ENCODE measurements at regions not wholly inside any gene's neighbourhood (a gene's known extent, or its start where the extent isn't known, plus 50 kb on each side); places are given as distances from the start of the nearest gene placed in this dataset.

DNA sequence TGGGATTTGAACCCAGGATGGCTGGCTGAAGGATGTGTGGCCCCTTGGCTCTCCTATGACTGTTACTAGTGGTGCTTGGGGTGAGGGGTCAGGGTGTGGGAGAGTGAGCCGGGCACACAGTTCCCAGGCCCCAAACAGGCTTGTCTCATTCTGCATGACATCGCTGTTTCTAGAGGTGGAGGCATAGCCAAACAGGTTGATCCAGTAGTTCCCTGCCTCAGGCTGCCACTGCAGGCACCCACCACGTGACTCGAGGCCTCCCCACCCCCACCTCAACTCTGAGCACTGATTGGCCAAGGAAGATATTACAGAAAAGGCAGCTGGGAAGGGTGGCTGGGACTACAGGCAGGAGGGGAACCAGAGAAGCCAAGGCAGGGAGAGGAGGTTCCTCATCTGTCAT is 102.6 kb downstream of the NCOR2 start:
- Mint-ChIP-seq H3K27ac (no peak overlapping the region), H3K27me3 (ENCODE audit: low read depth) (no peaks in the 10 kb centered on the region), H3K4me1 (ENCODE audit: low read depth) (peaks cover 25% of the 10 kb centered on the region), H3K4me3 (peak overlapping the region; percentile 23), H3K36me3 (ENCODE audit: low read depth) (peaks cover 43% of the 10 kb centered on the region), H3K9me3 (peaks cover 17% of the 10 kb centered on the region)

DNA sequence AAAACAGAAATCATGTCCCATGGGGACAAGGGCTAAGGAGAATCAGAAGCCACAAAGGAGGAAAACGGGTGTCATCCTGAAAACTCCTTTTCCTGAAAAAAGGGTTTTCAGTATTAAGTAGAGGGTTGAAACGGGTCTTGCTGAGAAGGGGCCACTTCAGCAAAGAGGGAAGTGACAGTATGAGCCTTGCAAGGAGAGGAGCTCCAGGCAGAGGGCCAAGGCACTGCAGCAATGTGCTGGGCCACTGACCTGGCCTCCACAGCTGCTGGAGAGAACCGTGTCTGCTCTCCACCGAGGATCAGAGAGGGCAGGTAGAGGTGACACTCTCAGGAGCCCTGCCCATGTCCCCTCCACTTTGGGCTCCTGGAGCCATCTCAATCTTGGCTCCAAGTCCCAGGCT is 103.3 kb downstream of the NCOR2 start:
- Mint-ChIP-seq H3K36me3 (ENCODE audit: low read depth) (peaks cover 44% of the 10 kb centered on the region), H3K27ac (no peak overlapping the region), H3K9me3 (peaks cover 10% of the 10 kb centered on the region), H3K4me1 (ENCODE audit: low read depth) (peaks cover 31% of the 10 kb centered on the region), H3K27me3 (ENCODE audit: low read depth) (no peaks in the 10 kb centered on the region), H3K4me3 (no peak overlapping the region)

DNA sequence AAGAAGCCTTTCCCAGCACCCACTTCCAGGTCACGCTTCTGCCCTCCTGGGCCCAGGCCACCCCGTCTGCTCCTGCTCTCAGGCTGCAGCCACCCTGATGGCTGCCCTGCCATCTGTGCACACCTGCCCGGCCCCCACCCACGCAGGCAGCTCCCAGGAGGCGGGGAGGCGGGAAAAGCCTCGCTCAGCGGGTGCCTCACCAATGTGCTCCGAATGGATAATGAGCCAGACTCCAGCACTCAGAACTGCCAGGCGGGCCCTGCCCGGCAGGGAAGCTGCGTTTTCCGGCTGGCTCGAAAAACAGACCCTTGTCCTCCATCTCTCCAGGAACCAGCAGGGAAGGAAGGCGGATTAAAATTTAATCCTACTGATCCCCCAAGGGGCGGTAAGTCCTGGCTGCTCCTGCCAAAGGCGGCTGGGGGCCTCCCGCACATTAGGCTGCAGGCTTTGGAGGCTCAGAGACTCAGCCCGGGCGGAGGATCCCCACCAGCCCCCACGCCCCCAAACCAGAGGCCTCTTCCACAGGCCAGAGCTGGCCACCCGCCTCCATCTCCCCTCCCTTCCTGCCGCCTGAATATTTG is 104.0 kb downstream of the NCOR2 start:
- no peak overlapping the region for H3K27ac Mint-ChIP-seq
- H3K4me1 Mint-ChIP-seq (ENCODE audit: low read depth): peaks cover 33% of the 10 kb centered on the region
- H3K9me3 Mint-ChIP-seq: peaks cover 7% of the 10 kb centered on the region

DNA sequence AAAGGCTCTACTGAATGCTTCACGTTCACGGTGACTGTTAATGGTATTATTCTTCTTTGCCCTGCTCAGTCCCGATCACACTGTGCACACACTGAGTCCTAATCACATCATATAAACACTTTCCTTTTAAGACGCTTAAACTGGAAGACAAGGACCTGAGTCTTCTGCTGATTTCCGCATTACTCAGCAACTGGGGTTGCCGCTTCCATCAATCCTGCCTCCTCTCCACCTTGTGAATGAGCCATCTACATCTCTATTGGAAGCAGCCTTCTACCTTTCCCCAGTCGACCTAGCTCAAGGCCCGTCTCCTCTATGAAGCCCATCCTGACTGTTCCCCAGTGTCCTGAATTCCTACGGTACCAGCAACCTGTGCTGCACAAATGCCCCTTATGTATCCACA is 104.7 kb downstream of the NCOR2 start:
- Mint-ChIP-seq H3K9me3 (peaks cover 7% of the 10 kb centered on the region), H3K4me1 (ENCODE audit: low read depth) (peaks cover 33% of the 10 kb centered on the region), H3K4me3 (no peak overlapping the region), H3K27me3 (ENCODE audit: low read depth) (no peaks in the 10 kb centered on the region), H3K36me3 (ENCODE audit: low read depth) (peaks cover 43% of the 10 kb centered on the region), H3K27ac (no peak overlapping the region)

More for the DNA sequence above, 104.0 kb downstream of the NCOR2 start:
- Mint-ChIP-seq H3K27me3 (ENCODE audit: low read depth) (no peaks in the 10 kb centered on the region), H3K4me3 (no peak overlapping the region), H3K36me3 (ENCODE audit: low read depth) (peaks cover 43% of the 10 kb centered on the region)

DNA sequence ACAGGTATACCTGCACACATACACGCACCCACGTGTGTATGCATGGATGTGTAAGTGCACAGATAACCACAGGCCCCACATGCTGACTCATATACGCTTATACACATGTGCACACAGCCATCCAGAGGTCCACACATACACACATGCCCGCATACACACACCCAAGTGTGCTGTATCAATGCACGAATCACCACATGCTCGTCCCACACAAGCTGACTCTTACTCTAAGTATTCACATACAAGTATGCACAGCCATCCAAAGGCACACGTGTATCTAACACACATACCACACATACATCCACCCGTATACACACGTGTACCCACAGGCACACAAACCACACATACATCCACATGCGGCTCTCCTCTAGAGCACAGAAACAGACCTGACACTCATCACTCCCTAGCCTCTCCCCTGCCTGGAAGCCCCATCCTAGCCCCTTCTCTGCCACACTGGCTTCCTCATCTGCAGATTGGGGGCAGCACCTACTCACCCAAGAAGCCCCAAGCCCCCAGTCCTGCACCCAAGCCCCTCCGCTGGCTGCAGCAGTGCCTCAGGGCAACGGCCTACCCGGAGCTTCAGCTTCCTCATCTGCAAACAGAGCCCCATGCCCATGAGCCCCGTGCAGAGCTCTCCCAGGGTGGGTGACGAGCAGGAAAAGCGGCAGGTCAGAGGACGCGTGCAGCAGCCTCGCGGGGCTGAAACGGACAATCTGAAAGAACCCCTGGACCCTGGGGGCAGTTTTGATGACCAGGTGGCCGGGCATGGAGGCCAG is 105.4 kb downstream of the NCOR2 start:
- H3K4me1 Mint-ChIP-seq (ENCODE audit: low read depth): peaks cover 33% of the 10 kb centered on the region
- H3K27ac Mint-ChIP-seq: no peak overlapping the region
- H3K9me3 Mint-ChIP-seq: peaks cover 7% of the 10 kb centered on the region
- no peak overlapping the region for H3K4me3 Mint-ChIP-seq
- peaks cover 41% of the 10 kb centered on the region for H3K36me3 Mint-ChIP-seq (ENCODE audit: low read depth)
- no peaks in the 10 kb centered on the region for H3K27me3 Mint-ChIP-seq (ENCODE audit: low read depth)

DNA sequence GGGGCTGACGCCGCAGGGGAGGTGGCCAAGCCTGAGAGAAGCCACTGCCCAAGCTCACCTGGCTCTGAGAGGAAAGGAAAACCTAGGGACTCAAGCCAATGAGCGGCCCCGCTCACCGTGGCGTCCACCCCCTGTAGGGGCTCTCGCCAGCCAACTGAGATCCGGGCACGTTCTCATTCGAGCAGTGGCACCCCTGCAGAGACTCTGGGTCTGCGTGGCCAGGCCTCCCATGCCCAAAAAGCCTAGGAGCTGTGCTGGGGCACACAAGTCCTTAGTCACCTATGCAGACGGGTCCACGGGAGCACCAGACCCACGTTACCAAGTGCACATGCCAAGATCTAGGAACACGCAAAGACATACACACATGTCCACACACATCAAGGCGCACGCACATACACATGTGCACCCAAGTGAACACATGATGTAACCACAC is 106.2 kb downstream of the NCOR2 start:
- Mint-ChIP-seq H3K4me1 (ENCODE audit: low read depth) (peaks cover 27% of the 10 kb centered on the region), H3K9me3 (peaks cover 7% of the 10 kb centered on the region), H3K27ac (no peak overlapping the region), H3K4me3 (no peak overlapping the region), H3K27me3 (ENCODE audit: low read depth) (no peaks in the 10 kb centered on the region), H3K36me3 (ENCODE audit: low read depth) (peaks cover 36% of the 10 kb centered on the region)

DNA sequence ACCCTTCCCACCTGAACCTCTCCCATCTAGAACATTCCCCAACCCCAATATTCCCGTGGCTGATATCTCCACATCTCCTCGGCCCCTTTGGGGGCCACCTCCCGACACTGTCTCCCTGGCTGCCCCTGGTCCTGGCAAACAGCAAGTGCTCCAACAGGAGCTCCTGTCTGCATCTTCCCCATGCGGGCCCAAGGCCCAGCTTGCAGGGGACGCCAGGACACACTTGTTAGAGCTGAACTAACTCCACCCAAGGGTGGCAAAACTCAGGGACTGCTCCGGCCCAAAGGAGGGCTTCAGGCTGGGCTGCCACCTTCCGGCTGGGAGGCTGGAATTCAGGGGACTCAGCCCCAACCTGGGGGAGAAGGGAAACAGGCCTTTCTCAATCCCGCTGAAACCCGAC is 106.6 kb downstream of the NCOR2 start:
- Mint-ChIP-seq H3K36me3 (ENCODE audit: low read depth) (peaks cover 38% of the 10 kb centered on the region), H3K9me3 (peaks cover 7% of the 10 kb centered on the region), H3K27ac (no peak overlapping the region), H3K27me3 (ENCODE audit: low read depth) (no peaks in the 10 kb centered on the region), H3K4me1 (ENCODE audit: low read depth) (peaks cover 27% of the 10 kb centered on the region), H3K4me3 (no peak overlapping the region)

DNA sequence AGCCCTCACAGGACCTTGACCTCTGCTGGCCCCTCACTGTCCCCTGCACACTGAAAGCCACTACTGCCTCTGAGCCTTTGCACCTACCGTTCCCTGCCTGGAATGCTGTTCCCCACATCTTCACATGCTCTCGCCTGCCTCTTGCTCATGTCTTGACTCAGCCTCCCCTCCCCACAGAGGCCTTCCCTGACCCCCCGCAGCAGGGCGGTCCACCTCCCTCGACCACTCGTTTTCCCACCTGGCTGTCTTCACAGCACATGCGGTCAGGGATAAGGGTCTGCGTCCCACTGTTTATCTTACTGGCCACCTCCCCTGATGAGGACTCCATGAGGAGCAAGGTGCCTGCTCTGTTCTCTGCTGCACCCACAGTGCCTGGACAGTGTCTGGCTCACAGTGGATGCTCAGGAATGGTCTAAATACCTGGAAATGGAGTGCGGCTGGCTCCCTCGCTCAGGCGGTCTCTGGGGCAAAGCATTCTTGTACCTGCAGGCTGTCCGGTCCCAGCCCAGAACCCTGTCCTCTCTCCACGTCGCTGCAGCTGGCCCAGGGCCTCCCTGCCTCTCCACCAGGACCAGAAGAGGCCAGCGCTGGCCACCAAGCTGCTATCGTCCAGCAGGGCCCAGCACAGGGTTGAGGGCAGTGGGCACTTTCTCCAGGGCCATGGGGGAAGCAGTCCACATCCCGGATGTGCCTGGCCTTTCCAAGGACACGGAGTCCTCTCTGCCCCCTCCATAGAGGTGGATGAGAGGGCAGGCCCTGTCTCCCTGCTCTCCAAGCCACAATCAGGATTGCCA is 107.4 kb downstream of the NCOR2 start:
- Mint-ChIP-seq H3K9me3 (peaks cover 7% of the 10 kb centered on the region), H3K27ac (peak overlapping the region; percentile 19), H3K4me3 (no peak overlapping the region), H3K27me3 (ENCODE audit: low read depth) (no peaks in the 10 kb centered on the region), H3K36me3 (ENCODE audit: low read depth) (peaks cover 32% of the 10 kb centered on the region), H3K4me1 (ENCODE audit: low read depth) (peaks cover 24% of the 10 kb centered on the region)

DNA sequence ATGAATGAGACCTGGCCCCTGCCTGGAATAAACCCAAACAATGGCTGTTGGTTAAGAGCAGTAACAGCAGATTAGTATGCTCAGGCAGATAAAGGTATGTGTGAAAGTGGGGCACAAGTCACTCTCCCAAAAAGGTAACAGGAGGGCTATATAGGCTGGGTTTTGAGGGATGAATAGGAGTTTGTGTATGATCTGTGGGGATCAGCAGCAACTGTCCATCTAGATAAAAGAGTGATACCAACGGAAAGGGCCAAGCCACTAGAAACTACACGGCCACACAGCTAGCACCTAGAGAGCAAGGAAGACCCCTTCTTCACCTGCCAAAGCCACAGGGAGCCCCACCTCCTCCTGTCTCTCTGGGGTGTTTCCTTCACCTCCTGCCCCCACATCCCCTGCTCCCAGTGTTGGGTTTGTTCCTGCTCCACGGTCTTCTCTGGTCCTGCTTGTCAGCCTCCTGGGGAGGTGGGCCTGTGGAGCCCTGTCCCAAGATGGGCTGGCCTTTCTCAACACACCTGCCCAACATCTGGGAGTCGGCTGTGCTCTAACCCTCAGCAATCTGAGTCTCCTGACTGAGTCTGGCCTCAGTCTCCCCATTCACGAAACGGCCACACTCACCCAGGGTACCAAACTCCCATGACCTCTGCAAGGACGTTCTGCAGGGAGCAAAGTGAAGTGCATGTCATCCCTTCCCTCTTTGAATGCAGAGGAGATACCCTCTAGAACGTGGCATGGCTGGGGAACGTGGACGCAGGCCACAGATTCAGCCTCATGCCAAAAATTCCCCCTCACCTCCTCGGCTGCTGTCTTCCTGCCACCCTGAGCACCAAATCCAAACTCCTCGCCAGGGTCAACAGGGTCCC is 108.2 kb downstream of the NCOR2 start:
- Mint-ChIP-seq H3K9me3 (no peaks in the 10 kb centered on the region), H3K4me1 (ENCODE audit: low read depth) (peaks cover 29% of the 10 kb centered on the region), H3K4me3 (no peak overlapping the region), H3K27ac (no peak overlapping the region), H3K27me3 (ENCODE audit: low read depth) (no peaks in the 10 kb centered on the region), H3K36me3 (ENCODE audit: low read depth) (peaks cover 28% of the 10 kb centered on the region)

DNA sequence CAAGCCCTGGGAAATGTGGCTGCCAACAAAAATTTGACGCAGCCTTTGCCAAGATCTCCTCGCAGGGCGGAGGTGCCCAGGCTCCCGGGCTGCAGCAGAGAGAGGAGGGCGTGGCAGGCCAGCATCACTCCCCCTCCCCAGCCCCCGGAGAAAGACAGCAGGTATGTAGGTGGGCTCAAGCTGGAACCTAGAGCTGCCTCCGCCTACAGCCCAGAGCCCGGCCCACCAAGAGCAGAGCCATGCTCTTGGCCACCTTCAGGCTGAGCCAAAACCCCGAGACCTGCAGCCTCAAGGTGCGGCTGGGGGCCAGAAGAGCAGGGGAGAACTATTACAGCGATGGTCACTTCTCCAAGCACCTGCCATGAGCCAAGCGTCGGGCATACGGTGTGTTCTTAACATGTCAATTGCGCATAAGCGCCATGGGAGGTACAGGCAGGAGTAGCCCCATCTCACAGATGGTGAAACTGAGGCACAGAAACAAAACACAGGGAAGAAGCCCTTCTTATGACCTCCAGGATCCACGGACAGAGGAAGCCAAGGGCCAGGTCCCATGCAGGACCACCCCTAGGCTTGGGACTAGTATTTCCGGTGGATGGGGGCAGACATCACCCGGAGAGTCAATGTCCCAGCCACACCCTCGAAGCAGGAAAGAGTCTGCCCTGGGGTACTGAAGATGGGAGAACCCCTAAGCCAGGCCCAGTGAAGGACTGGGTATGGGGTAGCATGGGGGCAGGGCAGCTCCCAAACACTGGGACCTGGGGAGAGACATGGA is 109.0 kb downstream of the NCOR2 start:
- no peak overlapping the region for H3K4me3 Mint-ChIP-seq
- peaks cover 24% of the 10 kb centered on the region for H3K36me3 Mint-ChIP-seq (ENCODE audit: low read depth)
- peak overlapping the region; percentile 26 for H3K27ac Mint-ChIP-seq
- no peaks in the 10 kb centered on the region for H3K9me3 Mint-ChIP-seq
- no peaks in the 10 kb centered on the region for H3K27me3 Mint-ChIP-seq (ENCODE audit: low read depth)
- peaks cover 33% of the 10 kb centered on the region for H3K4me1 Mint-ChIP-seq (ENCODE audit: low read depth)

DNA sequence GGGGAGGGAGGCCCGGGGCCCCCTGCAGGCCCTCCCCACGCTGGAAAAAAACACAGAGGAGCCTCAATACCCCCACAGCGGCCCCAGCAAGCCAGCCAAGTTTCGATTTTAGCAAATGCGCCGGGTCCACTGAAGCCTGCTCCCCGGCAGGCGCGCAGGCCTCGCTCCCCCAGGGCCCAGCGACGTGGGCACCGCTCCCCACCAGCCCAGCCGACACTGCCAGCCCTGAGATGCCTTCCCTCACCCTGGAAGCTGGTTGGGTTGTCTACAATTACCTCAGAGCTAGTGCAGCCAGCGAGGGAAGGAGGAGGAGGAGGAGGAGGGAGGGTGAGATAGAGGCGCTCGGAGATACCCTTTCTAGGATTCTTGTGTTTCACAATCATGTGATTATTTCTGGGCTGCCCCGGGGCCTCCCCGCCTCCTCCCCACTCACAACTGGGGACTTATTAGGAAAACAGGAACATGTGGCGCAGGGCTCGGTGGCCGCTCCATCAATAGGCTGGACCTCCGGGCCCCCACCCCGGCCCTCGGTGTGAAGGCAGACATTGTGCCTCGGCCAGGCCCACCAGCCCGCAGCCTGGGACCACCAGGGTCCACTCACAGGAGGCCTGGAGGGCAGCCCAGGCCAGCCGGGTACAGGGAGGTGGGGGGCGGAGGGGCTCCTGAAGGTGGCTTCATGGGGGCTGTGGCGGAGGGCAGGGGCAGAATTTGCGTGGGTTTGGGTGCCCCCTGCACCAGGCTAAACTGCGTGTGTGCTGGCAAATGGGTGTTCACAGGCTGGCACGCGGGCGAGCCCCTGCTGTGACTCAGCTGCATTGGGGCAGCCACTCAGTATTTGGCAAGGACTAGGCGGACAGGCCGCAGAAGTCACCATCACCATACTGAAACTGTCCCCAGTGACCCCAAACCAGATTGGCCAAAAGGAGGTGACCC is 109.9 kb downstream of the NCOR2 start:
- Mint-ChIP-seq H3K27ac (peak overlapping the region; percentile 78), H3K4me1 (ENCODE audit: low read depth) (peaks cover 33% of the 10 kb centered on the region), H3K4me3 (peak overlapping the region; percentile 82), H3K9me3 (no peaks in the 10 kb centered on the region), H3K27me3 (ENCODE audit: low read depth) (no peaks in the 10 kb centered on the region), H3K36me3 (ENCODE audit: low read depth) (peaks cover 24% of the 10 kb centered on the region)

DNA sequence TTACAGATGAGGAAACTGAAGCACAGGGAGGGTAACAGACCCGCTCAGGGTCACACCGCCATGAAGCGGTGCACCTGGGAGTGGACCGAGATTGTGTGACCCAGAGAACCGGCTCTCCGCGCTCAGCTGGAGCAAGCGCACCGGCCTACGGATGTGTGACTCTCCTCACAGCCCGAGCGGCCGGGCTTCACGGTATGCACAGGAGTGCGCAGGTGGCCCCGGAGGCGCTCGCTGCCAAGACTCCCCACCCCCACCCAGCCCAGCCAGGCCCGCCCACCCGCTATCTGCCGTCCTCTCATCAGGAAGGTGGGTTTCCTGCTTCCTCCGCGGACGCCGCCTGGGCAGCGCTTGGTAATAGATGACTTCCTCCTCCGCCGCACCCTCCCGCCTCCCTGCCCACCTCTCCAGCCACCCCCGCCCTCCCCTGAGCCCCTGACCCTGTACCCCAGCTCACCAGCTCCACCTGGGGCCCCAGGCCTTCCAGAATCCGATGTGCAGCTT is 110.7 kb downstream of the NCOR2 start:
- Mint-ChIP-seq H3K36me3 (ENCODE audit: low read depth) (peaks cover 24% of the 10 kb centered on the region), H3K27me3 (ENCODE audit: low read depth) (no peaks in the 10 kb centered on the region), H3K9me3 (no peaks in the 10 kb centered on the region), H3K4me1 (ENCODE audit: low read depth) (peaks cover 33% of the 10 kb centered on the region), H3K27ac (no peak overlapping the region), H3K4me3 (peak overlapping the region; percentile 82)
